A549 (cell line): ENCODE measurements at regions not wholly inside any gene's neighbourhood (a gene's known extent, or its start where the extent isn't known, plus 50 kb on each side); places are given as distances from the start of the nearest gene placed in this dataset.

Source experiments
- ATAC-seq, 2 experiments: fragments of 200-7000 bp in 1 of 2; fragments of >200 bp in 1 of 2; cut with Nextera tagmentation in 1 of 2; cut with Tn5 transposase in 1 of 2; 3 replicates each; pipeline versions ENCODE4 v1.8.0 to v1.9.1; 2018 to 2020; ENCODE audit warnings: mild to moderate bottlenecking in 1 of 2, moderate library complexity in 1 of 2
- CTCF ChIA-PET: fragments of 300-600 bp; sonication (Branson Sonifier 250); formaldehyde crosslinking; extraction: SDS; loops from one replicate; lab custom pipeline; 2021; ENCODE audit warnings: antibody characterized with exemption, inconsistent platforms; lab: Yijun Ruan, JAX
- POLR2A ChIA-PET: fragments of 350-600 bp; formaldehyde crosslinking; extraction: SDS; loops from one replicate; lab custom pipeline; 2021; ENCODE audit warnings: antibody characterized with exemption, inconsistent platforms; lab: Yijun Ruan, JAX
- DNase-seq, 2 experiments: peaks; one replicate each; pipeline versions ENCODE4 v3.0.0 to v3.0.0-alpha.2; 2011 to 2016; ENCODE audit warnings: low read depth in 1 of 2, low spot score in 1 of 2
- FAIRE-seq: peaks from 2 replicates; lab custom pipeline; 2011; peaks lifted over from hg19 to GRCh38; lab: Jason Lieb, UNC
- H3K27ac ChIP-seq, 2 experiments: fragments of >200 bp; sonication (Bioruptor Twin); formaldehyde crosslinking; 3 replicates each; pipeline ENCODE4 v1.5.1; 2016 to 2017
- H3K4me1 ChIP-seq: fragments of >200 bp; sonication (Bioruptor Twin); formaldehyde crosslinking; 3 replicates; pipeline ENCODE4 v1.6.1; 2016
- H3K4me2 ChIP-seq: fragments of >200 bp; sonication (Bioruptor Twin); formaldehyde crosslinking; 3 replicates; pipeline ENCODE4 v1.6.1; 2016
- H3K4me3 ChIP-seq: fragments of >200 bp; sonication (Bioruptor Twin); formaldehyde crosslinking; 3 replicates; pipeline ENCODE4 v1.5.1; 2016
- H3K9me3 ChIP-seq: fragments of >200 bp; sonication (Bioruptor Twin); formaldehyde crosslinking; 3 replicates; pipeline ENCODE4 v1.6.1; 2016
- ATOH8 ChIP-seq: fragments of 250-450 bp; sonication (Bioruptor Pico); IDR thresholded peaks from 2 replicates; pipeline ENCODE4 v1.5.0; 2020; ENCODE audit warnings: low read depth, mild to moderate bottlenecking, moderate library complexity
- CBX2 ChIP-seq: fragments of 200-600 bp; sonication (generic); IDR thresholded peaks from 2 replicates; pipeline ENCODE4 v1.6.1; 2016; ENCODE audit warnings: low read depth, mild to moderate bottlenecking, borderline replicate concordance
- CBX8 ChIP-seq: fragments of 200-600 bp; sonication (generic); IDR thresholded peaks from 2 replicates; pipeline ENCODE4 v1.6.1; 2016
- CEBPB ChIP-seq, 2 experiments: fragments of >200 bp in 1 of 2; sonication (Bioruptor Twin) in 1 of 2; formaldehyde crosslinking in 1 of 2; IDR thresholded peaks; 2 replicates each; pipeline ENCODE4 v1.6.1; 2012 to 2016
- CHD2 ChIP-seq: fragments of 150-350 bp; IDR thresholded peaks from 2 replicates; pipeline ENCODE4 v1.6.1; 2014; ENCODE audit warnings: low read length; ENCODE audit not compliant: partially characterized antibody
- CHD4 ChIP-seq: fragments of 200-600 bp; sonication (generic); IDR thresholded peaks from 2 replicates; pipeline ENCODE4 v1.6.1; 2016; ENCODE audit warnings: antibody characterized with exemption, mild to moderate bottlenecking, borderline replicate concordance
- EHF ChIP-seq: fragments of 250-450 bp; sonication (Bioruptor Pico); IDR thresholded peaks from 2 replicates; pipeline ENCODE4 v1.5.0; 2020; ENCODE audit warnings: mild to moderate bottlenecking
- EP300 ChIP-seq, 2 experiments: fragments of >200 bp; sonication (Bioruptor Twin); formaldehyde crosslinking; IDR thresholded peaks; 2 replicates in 1 of 2; 3 replicates in 1 of 2; pipeline ENCODE4 v1.6.1; 2016 to 2017
- FOSB ChIP-seq: fragments of 250-450 bp; sonication (Bioruptor Pico); IDR thresholded peaks from 2 replicates; pipeline ENCODE4 v1.5.0; 2020; ENCODE audit warnings: mild to moderate bottlenecking, moderate library complexity
- FOSL2 ChIP-seq, 2 experiments: fragments of 450-650 bp in 1 of 2; fragments of >200 bp in 1 of 2; sonication (Bioruptor Twin) in 1 of 2; formaldehyde crosslinking; IDR thresholded peaks; 2 replicates each; pipeline versions ENCODE4 v1.5.0 to v1.6.1; 2016 to 2020; ENCODE audit warnings: mild to moderate bottlenecking in 1 of 2, moderate library complexity in 1 of 2
- GATA3 ChIP-seq: IDR thresholded peaks from 2 replicates; pipeline ENCODE4 v1.6.1; 2012; ENCODE audit warnings: borderline replicate concordance
- HOXA7 ChIP-seq: fragments of 250-450 bp; sonication (Bioruptor Pico); IDR thresholded peaks from 2 replicates; pipeline ENCODE4 v1.5.0; 2020; ENCODE audit warnings: mild to moderate bottlenecking, moderate library complexity
- HOXB13 ChIP-seq: fragments of 250-450 bp; sonication (Bioruptor Pico); IDR thresholded peaks from 2 replicates; pipeline ENCODE4 v1.5.0; 2020; ENCODE audit warnings: low read depth, mild to moderate bottlenecking, moderate library complexity
- HOXB5 ChIP-seq: fragments of 250-450 bp; sonication (Bioruptor Pico); IDR thresholded peaks from 2 replicates; pipeline ENCODE4 v1.5.0; 2020; ENCODE audit warnings: mild to moderate bottlenecking, moderate library complexity
- JUN ChIP-seq, 2 experiments: fragments of >200 bp; sonication (Bioruptor Twin); formaldehyde crosslinking; IDR thresholded peaks; 2 replicates in 1 of 2; 3 replicates in 1 of 2; pipeline ENCODE4 v1.6.1; 2016 to 2017
- JUNB ChIP-seq: fragments of >200 bp; sonication (Bioruptor Twin); formaldehyde crosslinking; IDR thresholded peaks from 2 replicates; pipeline ENCODE4 v1.6.1; 2016
- KDM5A ChIP-seq: fragments of 200-600 bp; sonication (generic); IDR thresholded peaks from 2 replicates; pipeline ENCODE4 v1.6.1; 2016; ENCODE audit warnings: antibody characterized with exemption, mild to moderate bottlenecking
- MAZ ChIP-seq: fragments of 150-350 bp; IDR thresholded peaks from 2 replicates; pipeline ENCODE4 v1.6.1; 2014; ENCODE audit warnings: antibody characterized with exemption, low read depth, low read length, borderline replicate concordance
- MYC ChIP-seq: IDR thresholded peaks from 2 replicates; pipeline ENCODE4 v1.6.1; 2012; ENCODE audit warnings: mild to moderate bottlenecking, inconsistent platforms, low read length, improper control_type of control experiment, borderline replicate concordance
- NFE2L2 ChIP-seq: fragments of 150-350 bp; conservative IDR thresholded peaks from 2 replicates; pipeline ENCODE4 v1.6.1; 2014; ENCODE audit warnings: low read length
- NR3C1 ChIP-seq: fragments of >200 bp; sonication (Bioruptor Twin); formaldehyde crosslinking; IDR thresholded peaks from 3 replicates; pipeline ENCODE4 v1.6.1; 2017
- PHF8 ChIP-seq: fragments of 200-600 bp; sonication (generic); IDR thresholded peaks from 2 replicates; pipeline ENCODE4 v1.6.1; 2016; ENCODE audit warnings: low read depth, mild to moderate bottlenecking, antibody characterized with exemption, moderate library complexity, borderline replicate concordance
- RAD21 ChIP-seq, 2 experiments: fragments of >200 bp in 1 of 2; sonication (Bioruptor Twin) in 1 of 2; formaldehyde crosslinking in 1 of 2; IDR thresholded peaks in 1 of 2; conservative IDR thresholded peaks in 1 of 2; 2 replicates in 1 of 2; 3 replicates in 1 of 2; pipeline ENCODE4 v1.6.1; 2012 to 2018; ENCODE audit warnings: inconsistent platforms in 1 of 2
- RCOR1 ChIP-seq: fragments of 150-350 bp; IDR thresholded peaks from 2 replicates; pipeline ENCODE4 v1.6.1; 2014; ENCODE audit warnings: antibody characterized with exemption, low read length, low read depth
- SMC3 ChIP-seq: fragments of >200 bp; sonication (Bioruptor Twin); formaldehyde crosslinking; IDR thresholded peaks from 3 replicates; pipeline ENCODE4 v1.6.1; 2018; ENCODE audit warnings: inconsistent platforms
- ZC3H11A ChIP-seq: fragments of 450-650 bp; IDR thresholded peaks from 2 replicates; pipeline ENCODE4 v1.6.1; 2014; ENCODE audit warnings: antibody characterized with exemption, mild to moderate bottlenecking
- ZNF302 ChIP-seq: fragments of 250-450 bp; sonication (Bioruptor Pico); IDR thresholded peaks from 2 replicates; pipeline ENCODE4 v1.9.0; 2021; ENCODE audit warnings: inconsistent platforms, mild to moderate bottlenecking, moderate library complexity
- ZSCAN20 ChIP-seq: fragments of 250-450 bp; sonication (Bioruptor Pico); IDR thresholded peaks from 2 replicates; pipeline ENCODE4 v1.8.0; 2022; ENCODE audit warnings: mild to moderate bottlenecking, moderate library complexity
- WGBS: methylation state at CpG from one replicate; pipeline ENCODE4 v1.1.6; 2017; ENCODE audit errors: missing lambda C conversion rate; 5-methylcytosine and 5-hydroxymethylcytosine counted together
- TF ChIP-seq, protein P1 (sequence below): fragments of >200 bp; sonication (Bioruptor Twin); formaldehyde crosslinking; IDR thresholded peaks from 3 replicates; pipeline ENCODE4 v1.5.1; 2016
- TF ChIP-seq, protein P2 (sequence below): fragments of >200 bp; sonication (Bioruptor Twin); formaldehyde crosslinking; IDR thresholded peaks from 3 replicates; pipeline ENCODE4 v1.6.1; 2016
- TF ChIP-seq, protein P3 (sequence below): IDR thresholded peaks from 2 replicates; pipeline ENCODE4 v1.6.1; 2012
- TF ChIP-seq, protein P4 (sequence below): IDR thresholded peaks from 2 replicates; pipeline ENCODE4 v1.6.1; 2012; ENCODE audit warnings: low read depth, borderline replicate concordance

- Histone ChIP-seq H3K4me1 (peaks cover 26% of the 10 kb centered on the region), H3K27ac (peak overlapping the region; percentile 88 to 89), H3K4me2 (peak overlapping the region; percentile 66), H3K4me3 (no peak overlapping the region), H3K9me3 (peaks cover 11% of the 10 kb centered on the region; the same call in 2 of the 3 replicates)
- ChIA-PET POLR2A (no interaction called here), CTCF (interaction anchor here (0.6 to 1.1 kb wide), 3 partner anchors 80 to 383 kb away, joined by 3 read pairs; no protein-coding TSS in a partner anchor)
- ATAC-seq: peak; percentile 97 to 98
- DNase-seq: peak; percentile 47 to 86
- WGBS: 3% methylated on average over 3 of the region's 3 CpGs
- no peak for FAIRE-seq
- no peak for TF ChIP-seq CBX2
- no peak for TF ChIP-seq HOXB13 (CRISPR knock-in tag)
- TF ChIP-seq, protein P1, sequence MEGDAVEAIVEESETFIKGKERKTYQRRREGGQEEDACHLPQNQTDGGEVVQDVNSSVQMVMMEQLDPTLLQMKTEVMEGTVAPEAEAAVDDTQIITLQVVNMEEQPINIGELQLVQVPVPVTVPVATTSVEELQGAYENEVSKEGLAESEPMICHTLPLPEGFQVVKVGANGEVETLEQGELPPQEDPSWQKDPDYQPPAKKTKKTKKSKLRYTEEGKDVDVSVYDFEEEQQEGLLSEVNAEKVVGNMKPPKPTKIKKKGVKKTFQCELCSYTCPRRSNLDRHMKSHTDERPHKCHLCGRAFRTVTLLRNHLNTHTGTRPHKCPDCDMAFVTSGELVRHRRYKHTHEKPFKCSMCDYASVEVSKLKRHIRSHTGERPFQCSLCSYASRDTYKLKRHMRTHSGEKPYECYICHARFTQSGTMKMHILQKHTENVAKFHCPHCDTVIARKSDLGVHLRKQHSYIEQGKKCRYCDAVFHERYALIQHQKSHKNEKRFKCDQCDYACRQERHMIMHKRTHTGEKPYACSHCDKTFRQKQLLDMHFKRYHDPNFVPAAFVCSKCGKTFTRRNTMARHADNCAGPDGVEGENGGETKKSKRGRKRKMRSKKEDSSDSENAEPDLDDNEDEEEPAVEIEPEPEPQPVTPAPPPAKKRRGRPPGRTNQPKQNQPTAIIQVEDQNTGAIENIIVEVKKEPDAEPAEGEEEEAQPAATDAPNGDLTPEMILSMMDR: no peak
- no peak for TF ChIP-seq HOXB5
- no peak for TF ChIP-seq MYC
- no peak for TF ChIP-seq ZC3H11A
- TF ChIP-seq HOXA7 (CRISPR knock-in tag): no peak
- TF ChIP-seq ZSCAN20 (CRISPR knock-in tag): no peak
- TF ChIP-seq NFE2L2: no peak
- TF ChIP-seq ATOH8: peak; percentile 62; the same call in 1 of the 2 replicates
- peak; percentile 82 for TF ChIP-seq GATA3
- TF ChIP-seq CEBPB (IDR thresholded peaks at IDR 0.05): peak; percentile 38 to 69; a peak in 3 of 4 replicates
- peak; percentile 90 for TF ChIP-seq JUNB
- TF ChIP-seq, protein P2, sequence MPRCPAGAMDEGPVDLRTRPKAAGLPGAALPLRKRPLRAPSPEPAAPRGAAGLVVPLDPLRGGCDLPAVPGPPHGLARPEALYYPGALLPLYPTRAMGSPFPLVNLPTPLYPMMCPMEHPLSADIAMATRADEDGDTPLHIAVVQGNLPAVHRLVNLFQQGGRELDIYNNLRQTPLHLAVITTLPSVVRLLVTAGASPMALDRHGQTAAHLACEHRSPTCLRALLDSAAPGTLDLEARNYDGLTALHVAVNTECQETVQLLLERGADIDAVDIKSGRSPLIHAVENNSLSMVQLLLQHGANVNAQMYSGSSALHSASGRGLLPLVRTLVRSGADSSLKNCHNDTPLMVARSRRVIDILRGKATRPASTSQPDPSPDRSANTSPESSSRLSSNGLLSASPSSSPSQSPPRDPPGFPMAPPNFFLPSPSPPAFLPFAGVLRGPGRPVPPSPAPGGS: peak; percentile 64; the same call in 1 of the 3 replicates
- TF ChIP-seq SMC3: peak; percentile 47; the same call in 2 of the 3 replicates
- no peak for TF ChIP-seq RCOR1
- TF ChIP-seq PHF8: no peak
- TF ChIP-seq, protein P3, sequence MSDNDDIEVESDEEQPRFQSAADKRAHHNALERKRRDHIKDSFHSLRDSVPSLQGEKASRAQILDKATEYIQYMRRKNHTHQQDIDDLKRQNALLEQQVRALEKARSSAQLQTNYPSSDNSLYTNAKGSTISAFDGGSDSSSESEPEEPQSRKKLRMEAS: no peak
- peak; percentile 73 to 84; a peak in 4 of 5 replicates for TF ChIP-seq JUN (IDR thresholded peaks at IDR 0.05)
- TF ChIP-seq RAD21 (conservative IDR thresholded peaks at IDR 0.05 in 1 of 2, IDR thresholded peaks at IDR 0.05 in 1 of 2): peak in 1 of 2 experiments; percentile 60; a peak in 3 of 5 replicates
- peak; percentile 57 to 89; a peak in 3 of 5 replicates for TF ChIP-seq EP300 (IDR thresholded peaks at IDR 0.05)
- TF ChIP-seq CBX8: no peak
- TF ChIP-seq FOSL2 (IDR thresholded peaks at IDR 0.05): peak; percentile 84
- TF ChIP-seq FOSL2 (CRISPR knock-in tag; IDR thresholded peaks at IDR 0.05): peak; percentile 90
Observed at GRCh38 chr11:106399076-106399511, 321.6 kb downstream of the AASDHPPT start.

GRCh38 chr11:106399624-106400023 lies 322.2 kb downstream of the AASDHPPT start:
- ChIA-PET CTCF (interaction anchor here (0.9 kb wide), 1 partner anchor 304 kb away, joined by 3 read pairs; no protein-coding TSS in a partner anchor), POLR2A (no interaction called here)
- H3K4me3 ChIP-seq: no peak overlapping the region
- peak overlapping the region; percentile 74 to 89 for H3K27ac ChIP-seq
- H3K4me1 ChIP-seq: peaks cover 26% of the 10 kb centered on the region
- ATAC-seq: no peak
- peak overlapping the region; percentile 66 for H3K4me2 ChIP-seq
- H3K9me3 ChIP-seq: peaks cover 11% of the 10 kb centered on the region; the same call in 2 of the 3 replicates
- 73% methylated on average over 4 of the region's 4 CpGs for WGBS
- DNase-seq: no peak
- no peak for FAIRE-seq
- TF ChIP-seq FOSB (CRISPR knock-in tag) (no peak), NR3C1 (no peak), HOXB5 (no peak), ZC3H11A (no peak), CHD2 (no peak), GATA3 (no peak), PHF8 (no peak), EHF (CRISPR knock-in tag) (no peak), MAZ (no peak), CHD4 (no peak), ZNF302 (no peak), KDM5A (no peak), JUN (IDR thresholded peaks at IDR 0.05) (no peak), ATOH8 (no peak)
- TF ChIP-seq, protein P4, sequence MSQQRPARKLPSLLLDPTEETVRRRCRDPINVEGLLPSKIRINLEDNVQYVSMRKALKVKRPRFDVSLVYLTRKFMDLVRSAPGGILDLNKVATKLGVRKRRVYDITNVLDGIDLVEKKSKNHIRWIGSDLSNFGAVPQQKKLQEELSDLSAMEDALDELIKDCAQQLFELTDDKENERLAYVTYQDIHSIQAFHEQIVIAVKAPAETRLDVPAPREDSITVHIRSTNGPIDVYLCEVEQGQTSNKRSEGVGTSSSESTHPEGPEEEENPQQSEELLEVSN: no peak
